Endometrial microvascular endothelial cells (primary cell): ENCODE measurements at regions not wholly inside any gene's neighbourhood (a gene's known extent, or its start where the extent isn't known, plus 50 kb on each side); places are given as distances from the start of the nearest gene placed in this dataset.

Experiments used
- in situ Hi-C: cut with HindIII; loops from 2 replicates; pipeline ENCODE4 v1.10.0; 2017; ENCODE audit warnings: low sequenced_read_pairs, low pct_unique_long_range_greater_than_20kb; ENCODE audit errors: inconsistent ontology term

- in situ Hi-C loops, result no loop called here
These were observed 554.1 kb upstream of the SETBP1 start for GRCh38 chr18:44126598-44126997.

- in situ Hi-C loops, result no loop called here
These were observed 552.3 kb upstream of the SETBP1 start for GRCh38 chr18:44128365-44128764.

- in situ Hi-C loops, result no loop called here
These were observed 550.2 kb upstream of the SETBP1 start for GRCh38 chr18:44130376-44130942.

- in situ Hi-C loops, result no loop called here
These were observed 547.2 kb upstream of the SETBP1 start for GRCh38 chr18:44133483-44133882.

GRCh38 chr18:44134447-44134846 is 546.2 kb upstream of the SETBP1 start:
- in situ Hi-C loops, result no loop called here

GRCh38 chr18:44135741-44136140 is 544.9 kb upstream of the SETBP1 start:
- in situ Hi-C loops, result no loop called here

- in situ Hi-C loops, result no loop called here
These were observed 544.4 kb upstream of the SETBP1 start for GRCh38 chr18:44136326-44136725.

- in situ Hi-C loops, result no loop called here
These were observed 537.6 kb upstream of the SETBP1 start for GRCh38 chr18:44143072-44143471.

GRCh38 chr18:44149706-44150105 is 531.0 kb upstream of the SETBP1 start:
- in situ Hi-C loops, result no loop called here

- in situ Hi-C loops, result no loop called here
These were observed 526.7 kb upstream of the SETBP1 start for GRCh38 chr18:44153981-44154380.

GRCh38 chr18:44156126-44156525 is 524.6 kb upstream of the SETBP1 start:
- in situ Hi-C loops, result no loop called here

- in situ Hi-C loops, result no loop called here
These were observed 523.8 kb upstream of the SETBP1 start for GRCh38 chr18:44156776-44157335.

GRCh38 chr18:44170208-44170880 is 510.3 kb upstream of the SETBP1 start:
- in situ Hi-C loops, result no loop called here

GRCh38 chr18:44171301-44171700 is 509.4 kb upstream of the SETBP1 start:
- in situ Hi-C loops, result no loop called here

- in situ Hi-C loops, result no loop called here
These were observed 504.8 kb upstream of the SETBP1 start for GRCh38 chr18:44175891-44176290.

- in situ Hi-C loops, result no loop called here
These were observed 502.2 kb upstream of the SETBP1 start for GRCh38 chr18:44178476-44178875.

GRCh38 chr18:44179693-44180092 is 501.0 kb upstream of the SETBP1 start:
- in situ Hi-C loops, result no loop called here

GRCh38 chr18:44180683-44181082 is 500.0 kb upstream of the SETBP1 start:
- in situ Hi-C loops, result no loop called here

- in situ Hi-C loops, result no loop called here
These were observed 498.5 kb upstream of the SETBP1 start for GRCh38 chr18:44181951-44182747.

GRCh38 chr18:44186001-44186400 is 494.7 kb upstream of the SETBP1 start:
- in situ Hi-C loops, result no loop called here
